Myocyte (in vitro differentiated cells): ENCODE measurements at regions not wholly inside any gene's neighbourhood (a gene's known extent, or its start where the extent isn't known, plus 50 kb on each side); places are given as distances from the start of the nearest gene placed in this dataset.

ENCODE experiments used
- DNase-seq: peaks from one replicate; pipeline ENCODE4 v3.0.0-alpha.2; 2012; ENCODE audit warnings: low read depth

GRCh38 chr12:16415155-16415554 lies 67.7 kb downstream of the MGST1 start:
- no peak for DNase-seq

- no peak for DNase-seq
Observed at GRCh38 chr12:16417058-16417457, 69.6 kb downstream of the MGST1 start.

- peak; percentile 19 for DNase-seq
Observed at GRCh38 chr12:16421806-16422205, 74.4 kb downstream of the MGST1 start.

- DNase-seq, result no peak
Observed at GRCh38 chr12:16424531-16424930, 77.1 kb downstream of the MGST1 start.

- no peak for DNase-seq
Observed at GRCh38 chr12:16435875-16436554, 88.6 kb downstream of the MGST1 start.

- DNase-seq, result peak; percentile 8
Observed at GRCh38 chr12:16437281-16437816, 89.9 kb downstream of the MGST1 start.

- peak; percentile 11 for DNase-seq
Observed at GRCh38 chr12:16437926-16438325, 90.5 kb downstream of the MGST1 start.

- DNase-seq, result no peak
Observed at GRCh38 chr12:16449459-16449858, 102.0 kb downstream of the MGST1 start.

GRCh38 chr12:16453319-16453718 lies 105.9 kb downstream of the MGST1 start:
- no peak for DNase-seq

GRCh38 chr12:16454481-16454880 lies 107.0 kb downstream of the MGST1 start:
- no peak for DNase-seq

GRCh38 chr12:16458521-16459078 lies 111.2 kb downstream of the MGST1 start:
- DNase-seq, result no peak

- no peak for DNase-seq
Observed at GRCh38 chr12:16467272-16467671, 119.8 kb downstream of the MGST1 start.

- no peak for DNase-seq
Observed at GRCh38 chr12:16472631-16473030, 125.2 kb downstream of the MGST1 start.

- peak; percentile 9 for DNase-seq
Observed at GRCh38 chr12:16473610-16474326, 126.3 kb downstream of the MGST1 start.

GRCh38 chr12:16474801-16475200 lies 127.4 kb downstream of the MGST1 start:
- no peak for DNase-seq

GRCh38 chr12:16475521-16475920 lies 128.1 kb downstream of the MGST1 start:
- DNase-seq, result no peak

- DNase-seq, result no peak
Observed at GRCh38 chr12:16482726-16483125, 123.2 kb downstream of the LMO3 start.

GRCh38 chr12:16492240-16492639 lies 113.7 kb downstream of the LMO3 start:
- DNase-seq, result no peak

- DNase-seq, result no peak
Observed at GRCh38 chr12:16492820-16493797, 112.9 kb downstream of the LMO3 start.

GRCh38 chr12:16495196-16495595 lies 110.8 kb downstream of the LMO3 start:
- DNase-seq, result no peak
